Stromal cell of bone marrow (primary cell): ENCODE measurements at regions not wholly inside any gene's neighbourhood (a gene's known extent, or its start where the extent isn't known, plus 50 kb on each side); places are given as distances from the start of the nearest gene placed in this dataset.

Experiments
- DNase-seq: peaks from one replicate; pipeline ENCODE4 v3.0.0-alpha.2; 2012; ENCODE audit warnings: low read depth

- DNase-seq, result no peak
These were observed 461.7 kb upstream of the DYNLRB2 start for GRCh38 chr16:80079072-80079471.

- DNase-seq, result no peak
These were observed 463.1 kb upstream of the DYNLRB2 start for GRCh38 chr16:80077696-80078095.

GRCh38 chr16:80074329-80074728, 466.5 kb upstream of the DYNLRB2 start:
- no peak for DNase-seq

DNA sequence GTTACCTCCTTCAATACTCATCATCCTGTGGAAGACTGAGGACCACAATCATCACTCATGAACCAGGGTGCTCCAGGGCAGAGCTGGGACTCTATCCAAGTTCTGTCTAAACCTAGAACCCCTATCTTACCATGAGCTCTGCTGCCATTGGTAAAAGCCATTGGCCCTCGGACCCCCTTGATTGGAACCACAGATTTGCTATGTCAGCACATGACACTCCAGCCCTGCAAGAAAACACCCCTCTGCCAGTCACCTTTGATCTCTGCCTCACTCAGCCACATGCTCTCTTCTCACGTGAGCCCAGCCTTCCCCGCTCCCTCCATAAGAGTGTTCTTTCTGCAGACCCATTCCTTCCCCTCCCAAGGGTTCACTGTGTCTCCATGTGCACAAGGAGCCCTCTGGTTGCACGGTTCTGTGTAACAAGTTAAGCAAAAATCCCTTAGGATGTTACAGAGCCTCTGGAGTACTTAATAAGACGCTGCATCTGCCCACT, 468.8 kb upstream of the DYNLRB2 start:
- DNase-seq, result no peak

GRCh38 chr16:80066805-80067580, 466.5 kb upstream of the MAF start:
- DNase-seq, result no peak

- no peak for DNase-seq
These were observed 465.0 kb upstream of the MAF start for GRCh38 chr16:80065541-80065940.

DNA sequence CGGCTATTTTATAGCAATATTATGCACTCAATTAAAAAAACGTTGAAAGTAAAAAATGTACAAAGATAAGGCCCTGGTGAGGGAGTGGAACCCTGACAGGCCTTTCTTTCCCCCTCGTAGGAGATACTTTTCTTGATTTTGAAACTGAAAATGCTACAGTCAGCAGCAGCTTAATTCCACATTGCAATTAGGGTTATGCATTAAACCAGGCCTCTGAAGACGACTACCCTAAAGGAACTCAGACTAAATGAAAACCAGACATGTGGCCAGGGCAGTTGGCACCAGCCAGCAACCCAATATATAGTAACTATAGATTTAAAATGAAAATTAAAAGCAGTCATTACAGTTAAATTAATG, 463.2 kb upstream of the MAF start:
- no peak for DNase-seq

GRCh38 chr16:80063031-80063712, 462.6 kb upstream of the MAF start:
- DNase-seq, result no peak

DNA sequence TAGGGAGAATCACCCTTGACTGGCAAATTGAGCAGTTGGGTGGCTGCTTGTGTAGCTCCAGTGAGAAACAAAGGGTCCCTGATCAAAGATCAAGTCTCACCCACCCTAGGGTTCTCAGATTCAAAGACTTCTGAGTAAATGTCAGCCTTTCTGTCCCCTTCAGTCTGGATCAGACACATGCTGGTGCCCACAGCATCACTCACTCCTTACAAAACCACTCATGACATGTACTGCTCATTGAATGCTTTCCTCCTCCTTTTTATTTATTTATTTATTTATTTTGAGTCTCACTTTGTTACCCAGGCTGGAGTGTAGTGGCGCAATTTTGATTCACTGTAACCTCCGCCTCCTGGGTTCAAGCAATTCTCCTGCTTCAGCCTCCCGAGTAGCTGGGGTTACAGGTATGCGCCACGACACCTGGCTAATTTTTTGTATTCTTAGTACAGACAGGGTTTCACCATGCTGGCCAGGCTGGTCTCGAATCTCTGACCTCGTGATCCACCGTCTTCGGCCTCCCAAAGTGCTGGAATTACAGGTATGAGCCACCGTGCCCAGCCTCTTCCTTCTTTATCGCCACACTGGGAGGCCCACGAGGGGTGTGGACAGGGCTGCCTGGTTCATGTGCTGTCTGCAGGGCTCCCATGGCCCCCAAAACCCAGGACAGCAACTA, 462.0 kb upstream of the MAF start:
- DNase-seq, result no peak

DNA sequence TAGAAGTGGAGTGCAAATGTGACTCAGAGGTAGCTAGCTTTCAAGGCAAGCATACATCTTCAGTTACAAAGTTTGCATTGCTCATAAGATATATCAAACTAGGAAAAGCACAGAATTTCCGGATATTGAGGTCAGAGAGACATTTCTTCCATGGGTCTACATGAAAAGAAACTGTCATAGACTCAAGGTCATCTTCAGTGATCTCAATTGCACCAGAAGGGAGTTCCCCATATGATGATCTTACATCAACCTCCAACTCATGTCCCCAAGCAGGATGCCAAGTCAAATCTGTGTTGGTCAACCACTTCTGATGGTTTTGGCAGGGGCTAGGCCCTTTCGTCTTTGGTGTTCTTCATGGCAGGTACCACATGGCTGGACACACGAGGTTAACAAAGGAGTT, 459.9 kb upstream of the MAF start:
- no peak for DNase-seq

- no peak for DNase-seq
These were observed 459.3 kb upstream of the MAF start for GRCh38 chr16:80059836-80060235.

DNA sequence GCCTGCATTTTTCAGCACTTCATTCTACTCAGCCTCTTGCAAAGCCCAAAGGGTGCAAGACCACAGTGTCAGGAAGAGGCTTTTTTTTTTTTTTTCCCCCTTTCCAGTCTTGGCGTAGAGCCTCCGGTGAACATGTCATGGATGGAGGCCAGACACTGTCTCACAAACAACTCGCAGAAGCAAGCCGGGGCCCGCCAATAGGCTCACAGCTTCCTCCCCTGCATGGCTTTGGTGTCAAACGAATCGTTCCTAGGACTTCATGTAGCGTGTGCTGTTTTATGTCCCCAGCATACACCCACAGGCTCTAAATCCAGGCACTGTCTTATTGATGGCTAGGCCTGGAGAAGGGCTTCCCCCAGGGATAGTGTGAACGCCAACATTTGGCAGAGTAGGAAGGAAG, 457.7 kb upstream of the MAF start:
- no peak for DNase-seq

- DNase-seq, result peak; percentile 16
These were observed 455.8 kb upstream of the MAF start for GRCh38 chr16:80056324-80056723.

DNA sequence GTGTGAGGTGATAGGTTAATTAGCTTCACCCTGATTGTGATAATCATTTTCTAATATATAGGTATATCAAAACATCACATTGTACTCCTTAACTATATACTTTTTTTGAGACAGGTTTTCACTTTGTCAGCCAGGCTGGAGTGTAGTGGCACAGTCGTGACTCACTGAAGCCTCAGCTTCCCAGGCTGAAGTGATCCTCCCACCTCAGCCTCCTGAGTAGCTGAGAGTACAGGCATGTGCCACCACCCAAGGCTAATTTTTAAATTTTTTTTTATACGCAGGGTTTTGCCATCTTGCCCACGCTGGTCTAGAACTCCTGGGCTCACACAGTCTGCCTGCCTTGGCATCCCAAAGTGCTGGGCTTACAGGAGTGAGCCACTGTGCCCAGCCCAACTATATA, 455.3 kb upstream of the MAF start:
- no peak for DNase-seq

DNA sequence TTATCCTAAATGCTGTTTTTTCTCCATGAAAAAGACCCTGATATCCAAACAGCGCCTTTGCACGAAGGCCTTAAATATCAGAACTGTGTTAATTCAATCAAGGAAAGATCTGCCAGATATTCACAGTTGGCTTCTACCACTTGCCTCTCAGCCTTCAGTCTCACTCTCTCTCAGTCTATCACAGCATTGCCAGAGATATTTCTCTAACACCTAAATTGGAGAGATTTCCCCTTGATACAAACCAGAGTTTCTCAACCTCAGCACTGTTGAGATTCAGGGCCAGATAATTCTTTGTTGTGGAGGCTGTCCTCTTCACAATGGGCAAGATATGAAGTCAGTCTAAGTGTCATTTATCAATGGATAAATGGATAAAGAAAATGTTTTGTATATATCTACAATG, 454.1 kb upstream of the MAF start:
- DNase-seq, result no peak

GRCh38 chr16:80051040-80051439, 450.5 kb upstream of the MAF start:
- no peak for DNase-seq

GRCh38 chr16:80048250-80048649, 447.7 kb upstream of the MAF start:
- no peak for DNase-seq

GRCh38 chr16:80047842-80048241, 447.3 kb upstream of the MAF start:
- DNase-seq, result no peak

- no peak for DNase-seq
These were observed 446.3 kb upstream of the MAF start for GRCh38 chr16:80046848-80047247.

DNA sequence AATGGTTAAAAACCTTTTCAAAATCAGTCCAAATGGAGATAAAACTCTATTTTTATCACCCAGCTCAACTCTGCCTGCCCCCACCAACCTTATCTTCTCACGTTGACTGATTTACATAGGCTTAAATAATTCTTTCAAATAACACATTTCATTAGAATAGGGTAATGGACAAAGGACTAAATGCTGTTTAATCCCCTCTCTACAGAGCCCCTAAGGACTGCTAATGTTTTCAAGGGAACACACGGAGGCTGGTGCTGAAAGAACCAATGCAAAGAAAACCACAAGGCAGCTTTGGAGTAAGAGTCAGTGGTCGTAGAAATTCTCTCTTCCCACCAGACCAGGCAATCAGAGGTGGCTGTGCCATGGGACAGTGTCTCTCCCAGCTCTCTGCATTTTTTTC, 445.7 kb upstream of the MAF start:
- no peak for DNase-seq

DNA sequence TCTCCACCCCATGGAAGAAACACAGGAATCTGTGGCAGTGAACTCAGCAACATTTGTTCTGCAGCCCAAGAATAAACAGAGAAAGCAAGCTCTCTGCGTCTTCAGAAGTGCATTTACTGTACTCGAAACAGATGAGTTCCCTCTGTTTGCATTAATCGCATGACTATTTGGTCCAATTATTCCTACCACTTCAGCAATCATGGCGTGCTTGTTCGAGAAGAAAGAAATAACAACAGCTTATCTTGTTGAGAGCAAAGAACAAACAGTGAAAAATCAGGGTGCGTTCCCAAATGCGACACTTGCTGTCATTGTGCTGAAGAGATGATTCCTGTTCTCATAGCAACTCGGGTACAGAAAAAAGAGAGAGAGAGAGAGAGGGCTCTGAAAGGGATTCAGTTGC, 445.3 kb upstream of the MAF start:
- no peak for DNase-seq

- DNase-seq, result no peak
These were observed 440.9 kb upstream of the MAF start for GRCh38 chr16:80041410-80041809.

GRCh38 chr16:80040814-80041213, 440.3 kb upstream of the MAF start:
- no peak for DNase-seq
